HG02938 (cell line): ENCODE measurements at regions not wholly inside any gene's neighbourhood (a gene's known extent, or its start where the extent isn't known, plus 50 kb on each side); places are given as distances from the start of the nearest gene placed in this dataset.

Source experiments
- ATAC-seq: cut with Tn5 transposase; IDR thresholded peaks from one replicate; pipeline ENCODE4 v1.9.1; 2021; ENCODE audit warnings: mild to moderate bottlenecking, moderate library complexity; ENCODE audit not compliant: unreplicated experiment

GRCh38 chr12:85568395-85569103, 267.7 kb downstream of the RASSF9 start:
- ATAC-seq, result no peak

- no peak for ATAC-seq
Measured at GRCh38 chr12:85569261-85569660, 266.9 kb downstream of the RASSF9 start.

- no peak for ATAC-seq
Measured at GRCh38 chr12:85572956-85573355, 263.3 kb downstream of the RASSF9 start.

- no peak for ATAC-seq
Measured at GRCh38 chr12:85573635-85574214, 262.5 kb downstream of the RASSF9 start.

GRCh38 chr12:85574291-85574690, 261.9 kb downstream of the RASSF9 start:
- ATAC-seq, result no peak

- peak; percentile 99 for ATAC-seq
Measured at GRCh38 chr12:85575120-85576096, 260.8 kb downstream of the RASSF9 start.

- no peak for ATAC-seq
Measured at GRCh38 chr12:85580562-85581168, 255.5 kb downstream of the RASSF9 start.

- no peak for ATAC-seq
Measured at GRCh38 chr12:85587158-85587557, 249.1 kb downstream of the RASSF9 start.

- ATAC-seq, result no peak
Measured at GRCh38 chr12:85588221-85588620, 248.0 kb downstream of the RASSF9 start.

GRCh38 chr12:85600841-85601240, 235.4 kb downstream of the RASSF9 start:
- no peak for ATAC-seq

- ATAC-seq, result no peak
Measured at GRCh38 chr12:85603556-85603955, 232.7 kb downstream of the RASSF9 start.

- no peak for ATAC-seq
Measured at GRCh38 chr12:85606455-85606854, 229.8 kb downstream of the RASSF9 start.

- no peak for ATAC-seq
Measured at GRCh38 chr12:85609778-85610177, 226.4 kb downstream of the RASSF9 start.

- ATAC-seq, result no peak
Measured at GRCh38 chr12:85610194-85610593, 226.0 kb downstream of the RASSF9 start.

GRCh38 chr12:85616201-85616600, 220.0 kb downstream of the RASSF9 start:
- no peak for ATAC-seq

GRCh38 chr12:85617307-85618091, 218.7 kb downstream of the RASSF9 start:
- ATAC-seq, result no peak

GRCh38 chr12:85621041-85621440, 215.2 kb downstream of the RASSF9 start:
- ATAC-seq, result no peak

- no peak for ATAC-seq
Measured at GRCh38 chr12:85623763-85624162, 212.4 kb downstream of the RASSF9 start.

- no peak for ATAC-seq
Measured at GRCh38 chr12:85625467-85625866, 210.7 kb downstream of the RASSF9 start.

GRCh38 chr12:85626001-85626783, 210.0 kb downstream of the RASSF9 start:
- no peak for ATAC-seq
